LNCAP (cell line): ENCODE measurements at regions not wholly inside any gene's neighbourhood (a gene's known extent, or its start where the extent isn't known, plus 50 kb on each side); places are given as distances from the start of the nearest gene placed in this dataset.

Experiments used
- TF ChIP-seq, protein P1 (sequence below): fragments of 450-650 bp; IDR thresholded peaks from 2 replicates; pipeline ENCODE4 v1.5.1; 2017; ENCODE audit warnings: mild to moderate bottlenecking

DNA sequence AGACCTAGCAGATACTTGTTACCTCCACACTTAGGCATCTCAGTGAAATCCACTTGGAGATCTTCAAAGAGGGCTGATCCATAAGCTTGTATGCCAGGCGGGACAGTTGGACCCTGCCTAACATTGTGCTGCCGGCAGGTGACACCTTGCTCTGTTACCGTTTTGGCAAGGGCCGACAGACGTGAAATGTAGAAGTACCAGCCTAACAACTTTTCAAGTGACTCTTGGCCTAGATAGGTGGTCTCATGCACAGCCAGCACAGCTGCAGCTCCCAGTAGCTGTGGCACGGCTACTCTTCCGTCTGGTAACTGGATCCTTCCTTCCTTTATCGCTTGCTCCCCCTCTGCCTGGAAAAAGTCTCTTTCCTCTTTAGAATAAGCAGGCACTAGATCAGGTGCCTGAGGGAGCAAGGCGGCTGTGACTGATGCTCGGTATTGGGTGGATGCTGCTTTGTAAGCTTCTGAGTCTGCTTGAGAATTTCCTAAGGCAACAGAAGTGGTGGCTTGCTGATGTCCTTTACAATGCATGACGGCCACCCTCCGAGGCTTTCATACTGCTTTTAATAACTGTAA lies 713.5 kb downstream of the AMY1C start:
- TF ChIP-seq, protein P1, sequence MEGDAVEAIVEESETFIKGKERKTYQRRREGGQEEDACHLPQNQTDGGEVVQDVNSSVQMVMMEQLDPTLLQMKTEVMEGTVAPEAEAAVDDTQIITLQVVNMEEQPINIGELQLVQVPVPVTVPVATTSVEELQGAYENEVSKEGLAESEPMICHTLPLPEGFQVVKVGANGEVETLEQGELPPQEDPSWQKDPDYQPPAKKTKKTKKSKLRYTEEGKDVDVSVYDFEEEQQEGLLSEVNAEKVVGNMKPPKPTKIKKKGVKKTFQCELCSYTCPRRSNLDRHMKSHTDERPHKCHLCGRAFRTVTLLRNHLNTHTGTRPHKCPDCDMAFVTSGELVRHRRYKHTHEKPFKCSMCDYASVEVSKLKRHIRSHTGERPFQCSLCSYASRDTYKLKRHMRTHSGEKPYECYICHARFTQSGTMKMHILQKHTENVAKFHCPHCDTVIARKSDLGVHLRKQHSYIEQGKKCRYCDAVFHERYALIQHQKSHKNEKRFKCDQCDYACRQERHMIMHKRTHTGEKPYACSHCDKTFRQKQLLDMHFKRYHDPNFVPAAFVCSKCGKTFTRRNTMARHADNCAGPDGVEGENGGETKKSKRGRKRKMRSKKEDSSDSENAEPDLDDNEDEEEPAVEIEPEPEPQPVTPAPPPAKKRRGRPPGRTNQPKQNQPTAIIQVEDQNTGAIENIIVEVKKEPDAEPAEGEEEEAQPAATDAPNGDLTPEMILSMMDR, result no peak

DNA sequence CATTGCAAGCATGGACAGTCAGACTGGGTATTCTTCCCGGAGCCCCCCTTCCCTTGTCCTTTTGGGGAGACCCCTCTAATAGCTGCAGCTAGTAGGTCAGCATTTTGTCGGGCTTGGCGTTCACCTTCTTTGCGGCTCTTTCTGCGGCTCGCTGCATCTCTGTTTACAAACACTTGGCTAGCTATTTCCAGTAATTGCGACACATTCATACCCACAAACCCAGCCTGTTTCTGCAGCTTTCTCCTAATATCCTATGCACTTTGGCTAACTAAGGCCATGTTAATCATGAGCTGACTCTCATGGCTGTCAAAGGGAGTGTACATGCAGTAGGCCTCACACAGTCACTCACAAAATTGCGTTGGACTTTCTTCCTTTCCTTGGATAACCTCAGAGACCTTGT lies 716.4 kb downstream of the AMY1C start:
- TF ChIP-seq, protein P1, result no peak

DNA sequence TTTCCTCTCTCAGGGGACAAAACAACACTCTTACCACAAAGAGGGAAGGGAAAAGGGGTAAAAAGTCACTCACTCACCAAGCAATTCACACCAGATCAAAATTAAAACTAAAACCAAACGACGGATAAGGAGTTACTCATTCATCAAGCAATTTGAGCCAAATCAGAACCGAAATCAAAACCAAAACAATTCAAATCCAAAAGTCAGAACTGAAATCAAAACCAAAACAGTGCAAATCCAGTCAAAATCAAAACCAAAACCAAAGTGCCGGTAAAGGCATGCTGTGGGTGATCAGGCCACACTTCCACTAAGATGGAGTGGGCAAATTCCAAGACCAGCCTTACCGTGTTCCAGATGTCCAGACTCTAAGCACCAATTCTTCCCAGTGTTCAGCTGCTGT lies 717.9 kb downstream of the AMY1C start:
- TF ChIP-seq, protein P1, result no peak

DNA sequence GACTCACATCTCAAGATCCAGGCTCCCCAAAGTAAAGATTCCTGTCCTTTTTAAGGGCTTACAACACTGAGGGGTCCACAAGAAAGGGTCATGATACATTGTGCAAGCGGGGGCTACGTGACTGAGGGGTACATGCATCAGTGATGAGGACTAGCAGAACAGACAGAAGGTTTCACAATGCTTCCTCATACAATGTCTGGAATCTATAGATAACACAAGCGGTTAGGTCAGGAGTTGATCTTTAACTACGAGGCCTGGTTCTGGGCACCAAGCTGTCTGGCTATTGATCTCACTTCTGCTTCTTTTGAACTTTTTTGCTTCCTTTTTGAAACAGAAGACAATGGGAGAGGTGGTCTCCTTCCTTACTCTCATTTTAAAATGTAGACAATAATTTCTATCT lies 718.6 kb downstream of the AMY1C start:
- TF ChIP-seq, protein P1, result no peak

DNA sequence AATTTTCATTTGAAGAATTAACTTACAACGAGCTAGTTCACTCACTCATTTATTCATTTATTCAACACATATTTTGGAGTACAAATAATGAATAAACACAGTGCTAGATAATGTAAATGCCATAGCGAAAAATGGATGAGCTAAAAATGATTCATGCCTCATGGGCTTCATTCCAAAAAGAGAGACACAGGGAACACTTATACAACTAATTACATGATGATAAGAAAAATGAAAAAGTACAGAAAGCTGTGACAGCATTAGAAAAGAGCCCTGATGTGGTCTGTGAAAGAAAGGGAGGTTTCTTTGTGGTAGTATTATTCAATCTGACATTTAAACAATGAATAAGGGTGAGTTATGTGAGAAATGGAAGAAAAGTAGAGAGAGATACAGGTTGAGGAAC lies 726.4 kb downstream of the AMY1C start:
- TF ChIP-seq, protein P1, result no peak

DNA sequence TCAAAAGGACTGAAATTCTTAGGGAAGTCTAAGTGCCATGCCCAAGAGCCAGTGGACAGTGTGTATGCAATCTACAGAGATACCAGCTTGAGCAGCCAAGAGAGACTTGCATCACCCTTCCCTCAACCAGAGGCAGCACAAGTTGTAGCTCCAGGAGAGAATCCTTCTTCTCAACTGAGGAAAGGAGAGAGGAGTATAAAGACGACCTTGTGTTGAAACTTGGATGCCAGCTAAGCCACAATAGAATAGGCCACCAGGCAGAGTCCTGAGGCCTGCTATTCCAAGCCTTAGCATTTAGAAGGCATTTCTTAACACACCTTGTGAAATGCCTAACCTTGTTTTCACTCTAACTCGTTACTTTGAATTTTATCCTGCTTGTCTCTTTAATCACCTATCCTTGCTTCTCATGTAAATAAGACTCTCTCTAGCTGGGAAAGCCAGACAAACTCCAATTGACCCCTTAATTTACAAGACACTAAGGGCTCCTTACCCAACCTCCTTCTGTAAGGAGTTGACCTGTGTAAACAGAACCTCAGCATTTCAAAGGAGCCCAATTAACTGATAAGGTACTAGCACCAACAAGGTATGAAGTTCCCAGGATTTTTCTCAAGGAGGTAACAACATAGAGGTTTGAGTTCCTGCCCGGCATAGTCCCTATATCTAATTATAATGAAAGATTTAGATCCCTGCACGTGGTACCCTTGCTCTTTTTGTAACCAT lies 738.8 kb downstream of the AMY1C start:
- TF ChIP-seq, protein P1, result no peak

DNA sequence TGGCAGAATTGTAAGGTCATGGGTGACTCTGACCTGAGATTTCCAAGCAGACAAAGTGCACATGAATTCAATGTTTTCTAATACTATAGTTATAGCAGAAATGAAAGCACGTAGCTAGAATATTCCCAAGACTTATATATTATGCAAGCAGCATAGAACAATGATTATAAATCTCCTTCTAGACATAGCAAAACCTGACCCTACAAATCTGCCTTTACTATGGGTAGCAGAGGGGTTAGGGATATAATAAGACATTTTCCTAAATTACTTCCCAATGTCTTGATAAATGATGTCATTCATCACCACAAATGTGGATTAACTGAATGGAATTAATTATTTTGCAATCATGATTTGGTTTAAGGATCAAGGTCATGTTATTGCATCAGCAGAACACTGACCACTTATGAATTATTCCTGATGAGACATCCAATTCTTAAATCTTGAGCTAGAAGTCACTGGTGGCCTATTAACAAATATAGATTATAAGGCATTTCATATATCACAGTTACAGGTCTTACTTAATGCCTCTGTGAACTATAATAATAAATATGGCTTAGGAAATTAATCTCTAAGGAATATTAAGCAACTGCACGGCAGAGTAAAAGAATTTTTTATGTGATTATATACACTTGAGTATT lies 776.6 kb downstream of the AMY1C start:
- TF ChIP-seq, protein P1, result no peak
